ENCODE measurements at regions not wholly inside any gene's neighbourhood (a gene's known extent, or its start where the extent isn't known, plus 50 kb on each side); places are given as distances from the start of the nearest gene placed in this dataset.

- TF ChIP-seq CTCF (IDR thresholded peaks at IDR 0.05) (no peak), POLR2A (IDR thresholded peaks at IDR 0.05) (no peak)
These were observed 120.2 kb upstream of the SLC45A1 start for GRCh38 chr1:8197493-8198282.

Measured in prostate gland (tissue), 2 donors.